Gastrocnemius medialis (tissue), 4 donors: ENCODE measurements at regions not wholly inside any gene's neighbourhood (a gene's known extent, or its start where the extent isn't known, plus 50 kb on each side); places are given as distances from the start of the nearest gene placed in this dataset.

Source experiments
- CTCF ChIP-seq, 5 experiments: fragments of 450-650 bp in 3 of 5; fragments of 200-600 bp in 2 of 5; sonication (generic) in 2 of 5; IDR thresholded peaks in 4 of 5; conservative IDR thresholded peaks in 1 of 5; 1 replicate in 4 of 5; 2 replicates in 1 of 5; pipeline ENCODE4 v1.5.1; 2016 to 2019; ENCODE audit warnings: antibody characterized with exemption in 5 of 5, mild to moderate bottlenecking in 3 of 5, moderate library complexity in 3 of 5
- POLR2A ChIP-seq, 2 donors: fragments of 450-650 bp; IDR thresholded peaks; one replicate each; pipeline ENCODE4 v1.6.1; 2017; ENCODE audit warnings: antibody characterized with exemption in 2 of 2, mild to moderate bottlenecking in 2 of 2, moderate library complexity in 2 of 2

DNA sequence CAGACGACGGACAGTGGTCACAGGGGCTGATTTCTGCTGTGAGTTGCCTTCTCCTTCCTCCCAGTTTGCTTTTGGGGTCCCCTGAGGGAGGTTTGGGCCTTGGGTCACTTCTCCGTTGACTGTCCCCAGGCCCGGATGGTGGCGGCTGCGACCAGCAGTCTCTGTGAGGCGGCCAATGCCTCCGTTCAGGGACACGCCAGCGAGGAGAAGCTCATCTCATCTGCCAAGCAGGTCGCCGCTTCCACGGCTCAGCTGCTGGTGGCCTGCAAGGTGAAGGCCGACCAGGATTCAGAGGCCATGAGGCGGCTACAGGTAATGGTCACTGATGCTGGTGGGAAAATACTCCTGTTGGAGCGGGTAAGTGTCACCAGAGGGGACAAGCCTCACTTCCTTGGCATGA, 206.8 kb upstream of the TPM1 start:
- TF ChIP-seq CTCF (IDR thresholded peaks at IDR 0.05 in 4 of 5, conservative IDR thresholded peaks at IDR 0.05 in 1 of 5) (no peak), POLR2A (IDR thresholded peaks at IDR 0.05) (no peak)
